A549 (cell line): ENCODE measurements at regions not wholly inside any gene's neighbourhood (a gene's known extent, or its start where the extent isn't known, plus 50 kb on each side); places are given as distances from the start of the nearest gene placed in this dataset.

Source experiments
- EP300 ChIP-seq, 2 experiments: fragments of >200 bp; sonication (Bioruptor Twin); formaldehyde crosslinking; IDR thresholded peaks; 2 replicates in 1 of 2; 3 replicates in 1 of 2; pipeline ENCODE4 v1.6.1; 2016 to 2017
- HOXA7 ChIP-seq: fragments of 250-450 bp; sonication (Bioruptor Pico); IDR thresholded peaks from 2 replicates; pipeline ENCODE4 v1.5.0; 2020; ENCODE audit warnings: mild to moderate bottlenecking, moderate library complexity
- MYC ChIP-seq: IDR thresholded peaks from 2 replicates; pipeline ENCODE4 v1.6.1; 2012; ENCODE audit warnings: mild to moderate bottlenecking, inconsistent platforms, low read length, improper control_type of control experiment, borderline replicate concordance
- RAD21 ChIP-seq, 2 experiments: fragments of >200 bp in 1 of 2; sonication (Bioruptor Twin) in 1 of 2; formaldehyde crosslinking in 1 of 2; IDR thresholded peaks in 1 of 2; conservative IDR thresholded peaks in 1 of 2; 2 replicates in 1 of 2; 3 replicates in 1 of 2; pipeline ENCODE4 v1.6.1; 2012 to 2018; ENCODE audit warnings: inconsistent platforms in 1 of 2
- TF ChIP-seq, protein P1 (sequence below): fragments of >200 bp; sonication (Bioruptor Twin); formaldehyde crosslinking; IDR thresholded peaks from 3 replicates; pipeline ENCODE4 v1.5.1; 2016
- TF ChIP-seq, protein P2 (sequence below): fragments of 200-600 bp; sonication (generic); IDR thresholded peaks from 2 replicates; pipeline ENCODE4 v1.6.1; 2016; ENCODE audit warnings: antibody characterized with exemption, mild to moderate bottlenecking, moderate library complexity

DNA sequence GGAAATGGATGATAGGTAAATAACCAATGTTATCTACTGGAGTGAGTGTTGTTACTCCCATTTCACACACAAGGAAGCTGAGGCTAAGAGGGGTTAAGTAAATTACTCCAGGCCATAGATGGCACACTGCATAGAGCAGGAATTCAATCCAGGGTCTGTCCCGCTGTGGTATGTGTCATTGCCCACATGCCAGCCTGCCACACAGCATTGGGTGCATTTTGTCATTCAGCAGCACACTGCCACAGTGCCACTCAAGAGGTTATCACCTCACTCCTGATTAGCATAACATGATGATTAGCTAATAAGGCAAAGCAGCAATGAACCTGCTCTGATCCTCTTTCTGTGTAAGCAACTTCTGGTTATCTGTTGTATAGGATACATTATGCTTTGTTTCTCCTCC, 157.4 kb upstream of the CTNNB1 start:
- TF ChIP-seq, protein P1, sequence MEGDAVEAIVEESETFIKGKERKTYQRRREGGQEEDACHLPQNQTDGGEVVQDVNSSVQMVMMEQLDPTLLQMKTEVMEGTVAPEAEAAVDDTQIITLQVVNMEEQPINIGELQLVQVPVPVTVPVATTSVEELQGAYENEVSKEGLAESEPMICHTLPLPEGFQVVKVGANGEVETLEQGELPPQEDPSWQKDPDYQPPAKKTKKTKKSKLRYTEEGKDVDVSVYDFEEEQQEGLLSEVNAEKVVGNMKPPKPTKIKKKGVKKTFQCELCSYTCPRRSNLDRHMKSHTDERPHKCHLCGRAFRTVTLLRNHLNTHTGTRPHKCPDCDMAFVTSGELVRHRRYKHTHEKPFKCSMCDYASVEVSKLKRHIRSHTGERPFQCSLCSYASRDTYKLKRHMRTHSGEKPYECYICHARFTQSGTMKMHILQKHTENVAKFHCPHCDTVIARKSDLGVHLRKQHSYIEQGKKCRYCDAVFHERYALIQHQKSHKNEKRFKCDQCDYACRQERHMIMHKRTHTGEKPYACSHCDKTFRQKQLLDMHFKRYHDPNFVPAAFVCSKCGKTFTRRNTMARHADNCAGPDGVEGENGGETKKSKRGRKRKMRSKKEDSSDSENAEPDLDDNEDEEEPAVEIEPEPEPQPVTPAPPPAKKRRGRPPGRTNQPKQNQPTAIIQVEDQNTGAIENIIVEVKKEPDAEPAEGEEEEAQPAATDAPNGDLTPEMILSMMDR = no peak
- TF ChIP-seq EP300 (IDR thresholded peaks at IDR 0.05) = no peak
- no peak for TF ChIP-seq HOXA7
- no peak for TF ChIP-seq RAD21 (conservative IDR thresholded peaks at IDR 0.05 in 1 of 2, IDR thresholded peaks at IDR 0.05 in 1 of 2)
- no peak for TF ChIP-seq MYC
- TF ChIP-seq, protein P2, sequence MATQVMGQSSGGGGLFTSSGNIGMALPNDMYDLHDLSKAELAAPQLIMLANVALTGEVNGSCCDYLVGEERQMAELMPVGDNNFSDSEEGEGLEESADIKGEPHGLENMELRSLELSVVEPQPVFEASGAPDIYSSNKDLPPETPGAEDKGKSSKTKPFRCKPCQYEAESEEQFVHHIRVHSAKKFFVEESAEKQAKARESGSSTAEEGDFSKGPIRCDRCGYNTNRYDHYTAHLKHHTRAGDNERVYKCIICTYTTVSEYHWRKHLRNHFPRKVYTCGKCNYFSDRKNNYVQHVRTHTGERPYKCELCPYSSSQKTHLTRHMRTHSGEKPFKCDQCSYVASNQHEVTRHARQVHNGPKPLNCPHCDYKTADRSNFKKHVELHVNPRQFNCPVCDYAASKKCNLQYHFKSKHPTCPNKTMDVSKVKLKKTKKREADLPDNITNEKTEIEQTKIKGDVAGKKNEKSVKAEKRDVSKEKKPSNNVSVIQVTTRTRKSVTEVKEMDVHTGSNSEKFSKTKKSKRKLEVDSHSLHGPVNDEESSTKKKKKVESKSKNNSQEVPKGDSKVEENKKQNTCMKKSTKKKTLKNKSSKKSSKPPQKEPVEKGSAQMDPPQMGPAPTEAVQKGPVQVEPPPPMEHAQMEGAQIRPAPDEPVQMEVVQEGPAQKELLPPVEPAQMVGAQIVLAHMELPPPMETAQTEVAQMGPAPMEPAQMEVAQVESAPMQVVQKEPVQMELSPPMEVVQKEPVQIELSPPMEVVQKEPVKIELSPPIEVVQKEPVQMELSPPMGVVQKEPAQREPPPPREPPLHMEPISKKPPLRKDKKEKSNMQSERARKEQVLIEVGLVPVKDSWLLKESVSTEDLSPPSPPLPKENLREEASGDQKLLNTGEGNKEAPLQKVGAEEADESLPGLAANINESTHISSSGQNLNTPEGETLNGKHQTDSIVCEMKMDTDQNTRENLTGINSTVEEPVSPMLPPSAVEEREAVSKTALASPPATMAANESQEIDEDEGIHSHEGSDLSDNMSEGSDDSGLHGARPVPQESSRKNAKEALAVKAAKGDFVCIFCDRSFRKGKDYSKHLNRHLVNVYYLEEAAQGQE = no peak
